ENCODE measurements at regions not wholly inside any gene's neighbourhood (a gene's known extent, or its start where the extent isn't known, plus 50 kb on each side); places are given as distances from the start of the nearest gene placed in this dataset.

GRCh38 chr7:17121671-17122070, 176.8 kb upstream of the AHR start:
- TF ChIP-seq USF1 (IDR thresholded peaks at IDR 0.05) (no peak), MAX (IDR thresholded peaks at IDR 0.05) (no peak)

Data from Ishikawa (cell line).